Retina (tissue), 1 donor: ENCODE measurements at regions not wholly inside any gene's neighbourhood (a gene's known extent, or its start where the extent isn't known, plus 50 kb on each side); places are given as distances from the start of the nearest gene placed in this dataset.
"Not testable (repeated sequence)": the region's sequence is repeated elsewhere in the genome, so short reads cannot be mapped to it uniquely, and the experiment has no call there.

Source experiments
- DNase-seq: peaks from one replicate; pipeline ENCODE4 v3.0.0-alpha.2; 2016

- DNase-seq: not testable (repeated sequence)
Measured at GRCh38 chr7:63856466-63856865, 142.2 kb upstream of the ZNF722 start.

- DNase-seq: no peak
Measured at GRCh38 chr7:63867127-63867526, 131.5 kb upstream of the ZNF722 start.

- not testable (repeated sequence) for DNase-seq
Measured at GRCh38 chr7:63874242-63874641, 124.4 kb upstream of the ZNF722 start.

GRCh38 chr7:63876707-63877322, 121.8 kb upstream of the ZNF722 start:
- no peak for DNase-seq

- DNase-seq: no peak
Measured at GRCh38 chr7:63887031-63887430, 111.6 kb upstream of the ZNF722 start.

DNA sequence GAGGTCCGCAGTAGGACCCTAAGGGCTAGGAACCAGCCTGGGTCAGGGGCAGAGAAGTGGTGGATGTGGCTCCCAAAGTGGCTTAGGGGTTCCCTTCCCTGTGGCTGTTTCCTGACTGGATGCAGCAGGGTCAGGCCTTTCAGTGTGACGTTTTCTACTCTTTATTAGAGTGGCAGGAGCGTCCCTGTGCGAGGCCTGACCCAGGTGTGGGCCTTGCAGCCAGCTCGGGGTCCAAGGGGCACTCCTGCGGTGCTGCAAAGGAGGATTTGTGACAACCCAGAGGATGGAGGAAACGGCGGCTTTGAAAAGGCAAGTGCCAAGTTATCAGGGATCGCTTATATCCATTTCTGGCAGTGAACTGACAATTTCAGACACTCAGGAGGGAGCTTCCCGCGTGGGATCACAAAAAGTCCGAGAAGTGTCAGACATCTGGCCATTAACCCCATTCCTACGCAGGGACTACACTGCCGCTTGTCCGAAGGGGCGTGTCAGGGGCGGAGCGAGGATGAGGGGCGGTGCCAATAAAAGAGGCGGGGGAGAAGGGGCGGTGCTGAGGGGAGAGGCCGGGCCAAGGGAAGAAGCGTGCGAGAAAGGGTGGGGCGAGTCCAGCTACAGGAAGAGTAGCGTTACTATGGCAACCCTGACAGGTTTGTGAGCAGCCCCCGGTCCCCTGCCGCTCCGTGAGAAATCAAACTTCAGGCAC, 98.8 kb upstream of the ZNF722 start:
- DNase-seq: no peak

DNA sequence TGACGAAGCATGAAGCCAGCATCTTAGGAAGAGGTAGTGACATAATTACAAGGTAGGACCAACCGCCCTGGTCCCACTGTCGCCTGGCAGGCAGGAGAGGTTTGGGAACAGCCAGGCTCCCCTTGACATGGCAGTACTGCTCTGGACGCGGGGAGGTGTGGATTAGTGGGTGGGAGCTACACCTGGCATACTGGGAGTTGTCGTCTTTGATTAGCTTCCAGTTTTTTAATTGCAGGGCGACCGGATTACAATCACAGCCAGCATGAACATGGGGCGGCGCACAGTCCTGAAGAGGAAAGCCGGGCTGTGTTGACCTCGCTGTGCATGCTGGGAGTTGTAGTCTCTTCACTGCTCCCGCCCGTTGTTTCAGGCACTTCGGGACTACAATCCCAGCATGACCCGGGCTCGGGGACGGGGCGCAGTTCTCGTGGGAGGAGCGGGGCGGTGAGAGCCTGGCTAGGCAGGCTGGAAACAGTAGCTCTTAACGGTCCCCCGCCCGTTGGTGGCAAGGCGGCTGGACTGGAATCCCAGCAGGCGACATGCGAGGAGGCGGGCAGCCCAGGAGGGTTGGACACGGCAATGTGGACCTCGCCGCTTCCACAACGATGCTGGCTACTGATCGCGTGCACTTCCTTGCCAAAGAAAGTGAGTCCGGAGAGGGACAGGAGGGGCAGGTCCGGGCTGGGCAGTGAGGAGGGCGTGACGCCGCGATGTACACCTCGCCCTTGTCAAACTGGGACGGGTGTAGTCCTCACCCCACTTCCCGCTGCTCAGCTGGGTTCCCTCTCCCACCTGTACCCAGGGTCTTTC, 98.0 kb upstream of the ZNF722 start:
- DNase-seq: peak; percentile 2

DNA sequence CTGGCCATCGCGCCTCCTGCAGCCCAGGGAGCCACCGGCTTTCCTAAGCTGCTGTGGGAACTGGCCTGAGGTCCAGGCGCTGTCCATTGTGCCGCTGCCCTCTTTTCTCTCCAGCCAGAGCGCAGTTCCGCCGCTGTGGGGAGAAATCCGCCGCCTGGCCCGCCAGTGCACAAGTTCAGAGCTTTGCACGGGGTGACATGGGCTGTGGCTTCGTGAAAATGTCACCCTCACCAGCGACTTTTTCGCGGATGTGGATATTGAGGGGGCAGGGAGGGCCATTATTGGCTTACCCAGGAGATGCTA, 97.5 kb upstream of the ZNF722 start:
- not testable (repeated sequence) for DNase-seq

DNA sequence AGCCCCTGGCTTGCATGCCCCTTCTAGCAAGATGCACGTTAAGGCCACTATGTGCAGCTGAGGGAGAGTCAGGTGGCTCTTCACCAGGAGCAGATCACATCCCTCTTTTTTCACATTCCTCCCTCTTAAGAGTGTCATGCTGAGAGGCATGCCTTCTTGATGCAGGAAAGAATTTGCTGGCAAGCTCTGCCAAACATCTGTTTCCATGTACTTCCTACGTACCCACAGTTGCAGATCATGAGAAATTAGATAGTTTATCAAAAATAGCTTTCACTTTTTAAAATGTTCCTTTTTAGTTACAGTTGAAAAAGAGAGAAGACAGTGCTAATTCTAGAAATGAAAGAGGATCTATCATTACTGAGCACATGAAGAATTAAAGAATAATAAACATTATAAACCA, 79.7 kb upstream of the ZNF722 start:
- no peak for DNase-seq

DNA sequence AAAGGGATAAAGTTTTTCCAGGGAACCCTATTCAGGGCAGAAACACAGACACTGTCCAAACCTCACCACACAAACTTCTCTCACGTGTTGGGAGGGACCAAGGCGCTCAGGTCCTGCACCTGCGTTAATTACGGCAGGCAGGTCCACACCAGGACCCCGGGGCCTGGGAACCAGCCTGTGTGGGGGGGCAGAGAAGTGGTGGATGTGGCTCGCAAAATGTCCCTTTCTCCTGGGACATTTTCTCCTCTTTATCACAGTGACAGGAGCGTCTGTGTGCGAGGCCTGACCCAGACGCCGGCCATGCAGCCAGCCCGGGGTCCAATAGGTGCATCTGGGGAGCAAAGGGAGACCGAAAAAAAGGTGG, 73.4 kb upstream of the ZNF722 start:
- no peak for DNase-seq

DNA sequence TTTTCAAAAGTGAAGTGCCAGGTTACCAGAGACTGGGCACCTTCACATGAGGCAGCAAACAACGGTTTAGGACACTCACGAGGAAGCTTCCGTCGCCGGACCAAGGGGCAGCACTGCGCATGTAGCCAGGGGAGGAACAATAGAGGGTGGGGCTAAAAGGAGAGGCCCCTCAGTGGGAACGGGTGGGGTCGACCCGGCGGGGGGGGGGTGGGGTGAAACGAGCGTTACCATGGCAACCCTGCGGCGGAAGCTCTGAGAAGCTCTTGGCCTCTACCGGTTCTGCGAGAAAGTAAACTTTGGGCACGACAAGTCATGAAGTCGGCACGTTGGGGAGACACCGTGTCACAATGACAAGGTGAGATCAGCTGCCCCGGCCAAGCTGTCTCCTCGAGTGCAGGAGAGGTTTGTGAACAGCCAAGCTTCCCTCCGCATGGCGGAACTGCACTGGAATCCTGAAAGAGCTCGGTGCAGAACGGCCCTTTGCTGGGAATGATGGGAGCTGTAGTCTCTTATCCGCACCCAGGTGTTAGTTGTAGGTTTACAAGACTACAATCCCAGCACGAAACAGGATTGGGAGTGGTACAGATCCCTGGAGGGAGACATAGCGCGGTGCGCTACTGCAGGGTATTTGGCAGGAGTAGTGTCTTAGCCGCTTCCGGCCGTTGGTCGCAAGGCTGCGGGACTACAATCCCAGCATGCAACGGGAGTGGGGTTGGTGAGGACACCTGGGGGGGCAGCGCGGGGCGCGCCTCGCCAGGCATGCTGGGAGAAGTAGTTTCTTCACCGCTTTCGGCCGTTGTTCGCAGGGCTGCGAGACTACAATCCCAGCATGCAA, 72.8 kb upstream of the ZNF722 start:
- DNase-seq: peak; percentile 77

DNA sequence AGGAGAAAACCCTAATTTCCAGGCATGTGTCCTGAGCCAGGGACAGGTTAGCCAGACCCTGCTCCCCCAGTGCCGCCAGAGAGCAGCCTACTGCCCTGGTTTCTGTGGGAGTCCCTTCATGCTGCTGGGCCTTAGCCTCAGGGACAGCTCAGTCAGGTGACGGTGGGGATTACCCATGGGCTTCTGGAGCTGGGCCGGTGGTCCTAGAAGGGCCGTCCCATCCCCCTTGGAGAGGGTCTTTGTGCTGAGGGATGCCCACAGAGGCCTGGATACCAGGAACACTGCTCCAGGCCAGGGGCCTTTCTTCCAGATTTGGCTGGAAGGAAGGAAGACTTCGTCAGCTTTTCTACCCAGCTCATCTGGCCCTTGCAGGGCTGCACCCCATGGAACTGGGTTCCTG, 71.4 kb upstream of the ZNF722 start:
- no peak for DNase-seq

DNA sequence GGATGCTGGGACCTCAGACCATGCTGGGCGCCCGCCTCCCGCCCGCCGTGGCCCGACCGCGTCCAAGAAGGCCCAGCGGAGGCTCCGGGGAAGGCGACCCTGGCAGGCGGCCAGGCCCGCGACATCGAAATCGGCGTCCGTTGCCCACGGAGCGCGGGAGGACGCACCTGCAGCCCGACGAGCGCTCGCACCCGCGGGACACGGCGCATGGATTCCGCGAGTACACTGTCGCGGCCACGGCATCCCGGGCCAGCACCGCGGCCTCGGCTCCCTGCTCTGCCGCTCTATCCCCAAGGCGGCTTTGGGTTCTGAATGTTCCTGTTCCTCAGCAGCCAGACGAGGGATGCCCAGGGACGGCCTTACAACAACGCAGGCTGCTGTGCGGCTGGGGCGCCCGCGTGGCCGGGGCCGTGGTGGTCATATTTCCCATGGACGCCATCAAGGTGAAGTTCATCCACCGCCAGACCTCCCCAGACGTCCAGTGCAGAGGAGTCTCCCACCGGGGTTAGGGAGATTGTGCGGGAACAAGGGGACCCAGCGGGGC, 67.5 kb upstream of the ZNF722 start:
- no peak for DNase-seq

- no peak for DNase-seq
Measured at GRCh38 chr7:63931985-63932577, 66.6 kb upstream of the ZNF722 start.
